HUES48 (cell line): ENCODE measurements at regions not wholly inside any gene's neighbourhood (a gene's known extent, or its start where the extent isn't known, plus 50 kb on each side); places are given as distances from the start of the nearest gene placed in this dataset.
"Not testable (repeated sequence)": the region's sequence is repeated elsewhere in the genome, so short reads cannot be mapped to it uniquely, and the experiment has no call there.

ENCODE experiments used
- H3K27ac ChIP-seq: one replicate; pipeline ENCODE4 v1.7.0; 2013; ENCODE audit warnings: low read depth, low read length, inconsistent platforms
- H3K27me3 ChIP-seq: 2 replicates; pipeline ENCODE4 v1.6.1; 2013; ENCODE audit warnings: mild to moderate bottlenecking, low read length; ENCODE audit not compliant: control insufficient read depth, insufficient read depth
- H3K36me3 ChIP-seq: 2 replicates; pipeline ENCODE4 v1.6.1; 2013; ENCODE audit warnings: low read length; ENCODE audit not compliant: control insufficient read depth, insufficient read depth
- H3K4me1 ChIP-seq: 2 replicates; pipeline ENCODE4 v1.6.1; 2013; ENCODE audit warnings: mild to moderate bottlenecking, low read length; ENCODE audit not compliant: control insufficient read depth, insufficient read depth
- H3K4me3 ChIP-seq: 2 replicates; pipeline ENCODE4 v1.5.1; 2013; ENCODE audit warnings: mild to moderate bottlenecking, low read depth, low read length
- H3K9ac ChIP-seq: 2 replicates; pipeline ENCODE4 v1.6.1; 2013; ENCODE audit warnings: mild to moderate bottlenecking, low read depth, low read length, moderate library complexity
- H3K9me3 ChIP-seq: 2 replicates; pipeline ENCODE4 v1.6.1; 2013; ENCODE audit warnings: low read length; ENCODE audit not compliant: control insufficient read depth, insufficient read depth

- Histone ChIP-seq H3K4me3 (no peak overlapping the region), H3K9ac (no peak overlapping the region), H3K9me3 (peaks cover under 1% of the 10 kb centered on the region; the same call in 1 of the 2 replicates), H3K27ac (no peak overlapping the region), H3K4me1 (no peaks in the 10 kb centered on the region), H3K27me3 (no peaks in the 10 kb centered on the region), H3K36me3 (no peaks in the 10 kb centered on the region)
Measured at GRCh38 chr7:138363721-138364120, 96.3 kb upstream of the TRIM24 start.

GRCh38 chr7:138366137-138366536 lies 93.9 kb upstream of the TRIM24 start:
- not testable (repeated sequence) for H3K36me3 ChIP-seq, H3K27ac ChIP-seq, H3K4me1 ChIP-seq, H3K4me3 ChIP-seq, H3K9ac ChIP-seq, H3K27me3 ChIP-seq
- H3K9me3 ChIP-seq, result peaks cover 16% of the 10 kb centered on the region; the same call in 1 of the 2 replicates

GRCh38 chr7:138366676-138367075 lies 93.4 kb upstream of the TRIM24 start:
- peaks cover 16% of the 10 kb centered on the region; the same call in 1 of the 2 replicates for H3K9me3 ChIP-seq
- not testable (repeated sequence) for H3K27ac ChIP-seq, H3K4me1 ChIP-seq, H3K27me3 ChIP-seq, H3K9ac ChIP-seq, H3K36me3 ChIP-seq, H3K4me3 ChIP-seq

- H3K9ac ChIP-seq, result no peak overlapping the region
Measured at GRCh38 chr7:138369797-138370196, 90.3 kb upstream of the TRIM24 start.

GRCh38 chr7:138370956-138371355 lies 89.1 kb upstream of the TRIM24 start:
- Histone ChIP-seq H3K27me3 (no peaks in the 10 kb centered on the region), H3K36me3 (no peaks in the 10 kb centered on the region), H3K4me3 (no peak overlapping the region), H3K4me1 (no peaks in the 10 kb centered on the region), H3K27ac (no peak overlapping the region), H3K9ac (no peak overlapping the region), H3K9me3 (peaks cover 16% of the 10 kb centered on the region; the same call in 1 of the 2 replicates)

More at GRCh38 chr7:138369797-138370196, 90.3 kb upstream of the TRIM24 start:
- Histone ChIP-seq H3K4me3 (no peak overlapping the region), H3K4me1 (no peaks in the 10 kb centered on the region), H3K27ac (no peak overlapping the region), H3K9me3 (peaks cover 16% of the 10 kb centered on the region; the same call in 1 of the 2 replicates), H3K27me3 (no peaks in the 10 kb centered on the region), H3K36me3 (no peaks in the 10 kb centered on the region)

GRCh38 chr7:138374119-138374693 lies 85.9 kb upstream of the TRIM24 start:
- no peak overlapping the region for H3K4me3 ChIP-seq
- no peak overlapping the region for H3K27ac ChIP-seq
- H3K36me3 ChIP-seq, result no peaks in the 10 kb centered on the region
- no peak overlapping the region for H3K9ac ChIP-seq
- no peaks in the 10 kb centered on the region for H3K27me3 ChIP-seq
- peaks cover 13% of the 10 kb centered on the region; the same call in 1 of the 2 replicates for H3K9me3 ChIP-seq
- H3K4me1 ChIP-seq, result no peaks in the 10 kb centered on the region

- Histone ChIP-seq H3K27ac (no peak overlapping the region), H3K27me3 (no peaks in the 10 kb centered on the region), H3K9ac (no peak overlapping the region), H3K4me3 (no peak overlapping the region), H3K36me3 (no peaks in the 10 kb centered on the region), H3K9me3 (peaks cover 4% of the 10 kb centered on the region; the same call in 1 of the 2 replicates), H3K4me1 (no peaks in the 10 kb centered on the region)
Measured at GRCh38 chr7:138377306-138377705, 82.8 kb upstream of the TRIM24 start.

GRCh38 chr7:138378741-138379559 lies 81.1 kb upstream of the TRIM24 start:
- Histone ChIP-seq H3K4me1 (no peaks in the 10 kb centered on the region), H3K27me3 (no peaks in the 10 kb centered on the region), H3K36me3 (no peaks in the 10 kb centered on the region), H3K9me3 (peaks cover 4% of the 10 kb centered on the region; the same call in 1 of the 2 replicates), H3K4me3 (no peak overlapping the region), H3K27ac (no peak overlapping the region), H3K9ac (no peak overlapping the region)

GRCh38 chr7:138382862-138383565 lies 77.0 kb upstream of the TRIM24 start:
- H3K27ac ChIP-seq, result no peak overlapping the region
- no peaks in the 10 kb centered on the region for H3K36me3 ChIP-seq
- H3K4me3 ChIP-seq, result no peak overlapping the region
- no peak overlapping the region for H3K9ac ChIP-seq
- peaks cover 7% of the 10 kb centered on the region; the same call in 1 of the 2 replicates for H3K9me3 ChIP-seq
- H3K27me3 ChIP-seq, result no peaks in the 10 kb centered on the region
- H3K4me1 ChIP-seq, result no peaks in the 10 kb centered on the region

- no peaks in the 10 kb centered on the region for H3K27me3 ChIP-seq
- H3K9me3 ChIP-seq, result peaks cover 6% of the 10 kb centered on the region; the same call in 1 of the 2 replicates
- H3K27ac ChIP-seq, result no peak overlapping the region
- H3K9ac ChIP-seq, result no peak overlapping the region
- no peaks in the 10 kb centered on the region for H3K4me1 ChIP-seq
- H3K36me3 ChIP-seq, result no peaks in the 10 kb centered on the region
- H3K4me3 ChIP-seq, result no peak overlapping the region
Measured at GRCh38 chr7:138386821-138387220, 73.2 kb upstream of the TRIM24 start.
